Loucy (cell line): ENCODE measurements at regions not wholly inside any gene's neighbourhood (a gene's known extent, or its start where the extent isn't known, plus 50 kb on each side); places are given as distances from the start of the nearest gene placed in this dataset.

ENCODE experiments used
- H2AFZ ChIP-seq: fragments of 200-600 bp; sonication (generic); 2 replicates; pipeline ENCODE4 v1.6.0; 2016; ENCODE audit warnings: antibody characterized with exemption, mild to moderate bottlenecking, low read length, moderate library complexity
- H3F3A ChIP-seq: fragments of 200-600 bp; 2 replicates; pipeline ENCODE4 v1.6.0; 2016; ENCODE audit warnings: antibody characterized with exemption, low read depth, mild to moderate bottlenecking
- H3K27me3 ChIP-seq: fragments of 200-600 bp; sonication (generic); 2 replicates; pipeline ENCODE4 v1.6.1; 2014; ENCODE audit warnings: low read length, mild to moderate bottlenecking; ENCODE audit not compliant: insufficient read depth, poor library complexity, severe bottlenecking
- H3K36me3 ChIP-seq: fragments of 200-600 bp; sonication (generic); 2 replicates; pipeline ENCODE4 v1.6.1; 2016; ENCODE audit warnings: low read length; ENCODE audit not compliant: insufficient read depth
- H3K4me1 ChIP-seq: fragments of 200-600 bp; sonication (generic); 2 replicates; pipeline ENCODE4 v1.5.1; 2014; ENCODE audit warnings: low read length, mild to moderate bottlenecking; ENCODE audit not compliant: insufficient read depth, poor library complexity, severe bottlenecking
- H3K4me2 ChIP-seq: fragments of 200-600 bp; sonication (generic); 2 replicates; pipeline ENCODE4 v1.6.0; 2014; ENCODE audit warnings: antibody characterized with exemption, low read length, low read depth, mild to moderate bottlenecking; ENCODE audit not compliant: poor library complexity, severe bottlenecking
- H3K4me3 ChIP-seq: fragments of 200-600 bp; sonication (generic); 2 replicates; pipeline ENCODE4 v1.5.1; 2014; ENCODE audit warnings: low read length, mild to moderate bottlenecking, mixed read lengths; ENCODE audit not compliant: poor library complexity, severe bottlenecking
- H3K79me2 ChIP-seq: fragments of 200-600 bp; sonication (generic); 2 replicates; pipeline ENCODE4 v1.6.1; 2014; ENCODE audit warnings: low read length; ENCODE audit not compliant: insufficient read depth
- H3K9ac ChIP-seq: fragments of 200-600 bp; sonication (generic); 2 replicates; pipeline ENCODE4 v1.6.0; 2014; ENCODE audit warnings: mild to moderate bottlenecking, low read depth, low read length, moderate library complexity; ENCODE audit not compliant: poor library complexity, severe bottlenecking
- H3K9me2 ChIP-seq: fragments of 200-600 bp; sonication (generic); replicated peaks from 2 replicates; pipeline ENCODE4 v1.6.1; 2016; ENCODE audit warnings: low read depth, low read length, mixed read lengths
- H3K9me3 ChIP-seq: fragments of 200-600 bp; sonication (generic); 2 replicates; pipeline ENCODE4 v1.6.1; 2014; ENCODE audit warnings: mild to moderate bottlenecking, antibody characterized with exemption, low read length, low read depth; ENCODE audit not compliant: insufficient read depth
- H4K20me1 ChIP-seq: fragments of 200-600 bp; sonication (generic); 2 replicates; pipeline ENCODE4 v1.6.0; 2014; ENCODE audit warnings: antibody characterized with exemption, low read length, mild to moderate bottlenecking; ENCODE audit not compliant: insufficient read depth, poor library complexity, severe bottlenecking
- EZH2phosphoT487 ChIP-seq: fragments of 200-600 bp; IDR thresholded peaks from 2 replicates; pipeline ENCODE4 v1.6.1; 2018; ENCODE audit warnings: antibody characterized with exemption, mild to moderate bottlenecking, moderate library complexity, borderline replicate concordance
- TF ChIP-seq, protein P1 (sequence below): fragments of 200-600 bp; sonication (generic); conservative IDR thresholded peaks from 2 replicates; pipeline ENCODE4 v1.5.1; 2014; ENCODE audit warnings: mild to moderate bottlenecking, antibody characterized with exemption, low read length

DNA sequence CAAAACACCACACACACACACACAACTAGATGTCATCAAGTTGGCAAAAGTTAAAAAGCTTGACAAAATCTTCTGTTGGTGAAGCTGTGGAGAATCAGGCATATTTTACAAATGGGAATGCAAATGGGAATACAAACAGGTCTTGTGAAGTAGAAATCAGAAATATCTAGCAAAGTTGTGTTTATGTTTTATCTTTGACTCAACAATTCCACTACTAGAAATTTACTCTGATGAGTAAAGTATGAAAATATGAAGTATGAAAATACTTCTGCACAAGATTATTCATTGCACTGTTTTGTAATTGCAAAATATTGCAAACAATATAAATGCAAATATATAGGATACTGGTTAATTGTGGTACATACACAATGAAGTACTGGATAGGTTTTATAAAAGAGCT is 1166.0 kb upstream of the GJE1 start:
- H3K36me3 ChIP-seq: no peaks in the 10 kb centered on the region
- no peaks in the 10 kb centered on the region for H3K79me2 ChIP-seq
- no peak overlapping the region for H2AFZ ChIP-seq
- no peak overlapping the region for H3K4me3 ChIP-seq
- no peak for TF ChIP-seq EZH2phosphoT487
- TF ChIP-seq, protein P1, sequence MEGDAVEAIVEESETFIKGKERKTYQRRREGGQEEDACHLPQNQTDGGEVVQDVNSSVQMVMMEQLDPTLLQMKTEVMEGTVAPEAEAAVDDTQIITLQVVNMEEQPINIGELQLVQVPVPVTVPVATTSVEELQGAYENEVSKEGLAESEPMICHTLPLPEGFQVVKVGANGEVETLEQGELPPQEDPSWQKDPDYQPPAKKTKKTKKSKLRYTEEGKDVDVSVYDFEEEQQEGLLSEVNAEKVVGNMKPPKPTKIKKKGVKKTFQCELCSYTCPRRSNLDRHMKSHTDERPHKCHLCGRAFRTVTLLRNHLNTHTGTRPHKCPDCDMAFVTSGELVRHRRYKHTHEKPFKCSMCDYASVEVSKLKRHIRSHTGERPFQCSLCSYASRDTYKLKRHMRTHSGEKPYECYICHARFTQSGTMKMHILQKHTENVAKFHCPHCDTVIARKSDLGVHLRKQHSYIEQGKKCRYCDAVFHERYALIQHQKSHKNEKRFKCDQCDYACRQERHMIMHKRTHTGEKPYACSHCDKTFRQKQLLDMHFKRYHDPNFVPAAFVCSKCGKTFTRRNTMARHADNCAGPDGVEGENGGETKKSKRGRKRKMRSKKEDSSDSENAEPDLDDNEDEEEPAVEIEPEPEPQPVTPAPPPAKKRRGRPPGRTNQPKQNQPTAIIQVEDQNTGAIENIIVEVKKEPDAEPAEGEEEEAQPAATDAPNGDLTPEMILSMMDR: no peak
- H3K27me3 ChIP-seq: no peaks in the 10 kb centered on the region
- H3K4me1 ChIP-seq: no peaks in the 10 kb centered on the region
- no peak overlapping the region for H3K4me2 ChIP-seq
- H3F3A ChIP-seq: no peaks in the 10 kb centered on the region
- no peaks in the 10 kb centered on the region for H3K9me2 ChIP-seq
- no peaks in the 10 kb centered on the region for H4K20me1 ChIP-seq
- H3K9ac ChIP-seq: no peak overlapping the region
- H3K9me3 ChIP-seq: no peaks in the 10 kb centered on the region

DNA sequence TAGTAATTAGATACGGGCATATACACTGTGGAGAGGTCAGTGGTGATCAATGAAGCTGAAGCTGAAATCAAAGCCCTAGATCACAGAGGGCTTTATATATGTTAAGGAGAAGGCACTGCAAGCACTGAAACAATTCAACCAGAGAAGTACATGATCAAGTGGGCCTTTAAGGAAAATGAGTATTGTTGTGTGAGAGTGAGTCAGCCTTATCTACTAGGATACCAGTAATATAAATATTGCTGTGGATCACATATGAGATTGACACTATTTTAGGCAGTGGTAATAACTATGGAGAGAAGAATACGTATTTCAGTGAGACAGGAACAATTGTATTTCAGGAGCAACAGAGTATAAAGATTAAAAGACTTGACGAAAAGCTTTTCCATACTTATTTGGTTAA is 1172.2 kb upstream of the GJE1 start:
- no peak overlapping the region for H3K9ac ChIP-seq
- H3K79me2 ChIP-seq: no peaks in the 10 kb centered on the region
- H3K9me2 ChIP-seq: no peaks in the 10 kb centered on the region
- H3K4me2 ChIP-seq: no peak overlapping the region
- H4K20me1 ChIP-seq: no peaks in the 10 kb centered on the region
- no peak overlapping the region for H2AFZ ChIP-seq
- H3K4me1 ChIP-seq: no peaks in the 10 kb centered on the region
- H3K27me3 ChIP-seq: no peaks in the 10 kb centered on the region
- H3K9me3 ChIP-seq: no peaks in the 10 kb centered on the region
- H3F3A ChIP-seq: no peaks in the 10 kb centered on the region
- TF ChIP-seq, protein P1: no peak
- no peak for TF ChIP-seq EZH2phosphoT487
- H3K4me3 ChIP-seq: no peak overlapping the region
- no peaks in the 10 kb centered on the region for H3K36me3 ChIP-seq

DNA sequence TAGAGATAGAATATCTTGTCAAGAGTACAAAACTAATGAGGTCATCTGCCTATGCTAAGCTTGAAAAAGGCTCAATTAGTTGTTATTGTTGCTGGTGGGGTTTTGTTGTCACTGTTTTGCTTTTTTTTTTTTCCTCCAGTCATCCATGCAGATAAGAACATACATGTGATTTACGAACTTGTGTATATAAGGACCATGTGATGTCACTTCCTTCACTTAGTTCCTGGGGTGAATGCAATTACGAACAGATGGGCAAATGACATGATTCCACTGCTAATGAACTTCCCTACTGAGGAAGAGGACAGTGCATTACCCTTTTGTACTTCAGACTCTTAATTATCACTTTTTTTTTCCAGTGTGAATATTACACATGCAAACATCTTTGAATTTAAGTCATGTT is 1175.3 kb upstream of the GJE1 start:
- H3K4me1 ChIP-seq: no peaks in the 10 kb centered on the region
- no peak overlapping the region for H2AFZ ChIP-seq
- no peak overlapping the region for H3K4me3 ChIP-seq
- no peaks in the 10 kb centered on the region for H3K79me2 ChIP-seq
- no peaks in the 10 kb centered on the region for H3K36me3 ChIP-seq
- TF ChIP-seq, protein P1: no peak
- no peak for TF ChIP-seq EZH2phosphoT487
- no peaks in the 10 kb centered on the region for H3K27me3 ChIP-seq
- H4K20me1 ChIP-seq: no peaks in the 10 kb centered on the region
- no peaks in the 10 kb centered on the region for H3F3A ChIP-seq
- H3K4me2 ChIP-seq: no peak overlapping the region
- H3K9me3 ChIP-seq: no peaks in the 10 kb centered on the region
- H3K9ac ChIP-seq: no peak overlapping the region
- no peaks in the 10 kb centered on the region for H3K9me2 ChIP-seq
